HFFc6 (cell line): ENCODE measurements at regions not wholly inside any gene's neighbourhood (a gene's known extent, or its start where the extent isn't known, plus 50 kb on each side); places are given as distances from the start of the nearest gene placed in this dataset.

Source experiments
- DNase-seq: peaks from one replicate; pipeline ENCODE4 v3.0.0-alpha.2; 2018
- H3K27ac Mint-ChIP-seq: 2 replicates; pipeline ENCODE4 v1.8.0; 2020; ENCODE audit warnings: mild to moderate bottlenecking, mixed read lengths
- H3K27me3 Mint-ChIP-seq: 2 replicates; pipeline ENCODE4 v1.8.0; 2021; ENCODE audit warnings: mild to moderate bottlenecking, moderate library complexity, mixed read lengths; ENCODE audit not compliant: insufficient read depth
- H3K36me3 Mint-ChIP-seq: 2 replicates; pipeline ENCODE4 v1.8.0; 2021; ENCODE audit warnings: low read depth, mixed read lengths
- H3K4me1 Mint-ChIP-seq: 2 replicates; pipeline ENCODE4 v1.8.0; 2020; ENCODE audit warnings: low read depth, mixed read lengths
- H3K4me3 Mint-ChIP-seq: 2 replicates; pipeline ENCODE4 v1.8.0; 2020; ENCODE audit warnings: mild to moderate bottlenecking, moderate library complexity, mixed read lengths
- H3K9me3 Mint-ChIP-seq: 2 replicates; pipeline ENCODE4 v1.8.0; 2020; ENCODE audit warnings: mild to moderate bottlenecking, mixed read lengths
- TF ChIP-seq, protein P1 (sequence below): fragments of 200-600 bp; sonication (generic); IDR thresholded peaks from 2 replicates; pipeline ENCODE4 v1.5.0; 2021; ENCODE audit warnings: antibody characterized with exemption, mild to moderate bottlenecking

DNA sequence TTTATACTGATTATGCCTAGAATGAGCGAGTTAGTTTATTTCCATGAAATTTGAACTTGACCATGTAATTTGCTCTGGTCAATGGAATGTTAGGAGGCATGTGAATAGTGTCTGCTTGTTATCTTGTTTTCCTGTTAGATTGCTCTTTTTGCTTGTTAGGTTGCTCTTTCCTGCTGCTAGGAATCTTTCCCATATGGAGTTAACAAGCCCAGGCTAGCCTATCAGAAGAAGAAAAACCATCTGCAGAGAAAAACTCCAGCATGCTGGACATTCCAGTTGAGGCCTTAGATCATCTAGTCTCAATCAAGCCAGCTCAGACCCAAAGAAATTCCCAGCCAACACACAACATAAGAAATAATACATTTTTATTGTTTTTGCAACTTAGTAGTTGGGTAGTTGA, 470.2 kb upstream of the AGTR1 start:
- Mint-ChIP-seq H3K36me3 (no peaks in the 10 kb centered on the region), H3K9me3 (0 out of 2 replicates have a peak, but pooled peaks cover 9% of the 10 kb centered on the region), H3K4me3 (no peak overlapping the region), H3K27me3 (no peaks in the 10 kb centered on the region), H3K4me1 (no peaks in the 10 kb centered on the region), H3K27ac (no peak overlapping the region)
- no peak for DNase-seq
- TF ChIP-seq, protein P1, sequence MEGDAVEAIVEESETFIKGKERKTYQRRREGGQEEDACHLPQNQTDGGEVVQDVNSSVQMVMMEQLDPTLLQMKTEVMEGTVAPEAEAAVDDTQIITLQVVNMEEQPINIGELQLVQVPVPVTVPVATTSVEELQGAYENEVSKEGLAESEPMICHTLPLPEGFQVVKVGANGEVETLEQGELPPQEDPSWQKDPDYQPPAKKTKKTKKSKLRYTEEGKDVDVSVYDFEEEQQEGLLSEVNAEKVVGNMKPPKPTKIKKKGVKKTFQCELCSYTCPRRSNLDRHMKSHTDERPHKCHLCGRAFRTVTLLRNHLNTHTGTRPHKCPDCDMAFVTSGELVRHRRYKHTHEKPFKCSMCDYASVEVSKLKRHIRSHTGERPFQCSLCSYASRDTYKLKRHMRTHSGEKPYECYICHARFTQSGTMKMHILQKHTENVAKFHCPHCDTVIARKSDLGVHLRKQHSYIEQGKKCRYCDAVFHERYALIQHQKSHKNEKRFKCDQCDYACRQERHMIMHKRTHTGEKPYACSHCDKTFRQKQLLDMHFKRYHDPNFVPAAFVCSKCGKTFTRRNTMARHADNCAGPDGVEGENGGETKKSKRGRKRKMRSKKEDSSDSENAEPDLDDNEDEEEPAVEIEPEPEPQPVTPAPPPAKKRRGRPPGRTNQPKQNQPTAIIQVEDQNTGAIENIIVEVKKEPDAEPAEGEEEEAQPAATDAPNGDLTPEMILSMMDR: no peak

GRCh38 chr3:148229107-148229506, 468.6 kb upstream of the AGTR1 start:
- Mint-ChIP-seq H3K4me1 (no peaks in the 10 kb centered on the region), H3K36me3 (no peaks in the 10 kb centered on the region), H3K27ac (no peak overlapping the region), H3K9me3 (peaks cover 14% of the 10 kb centered on the region), H3K4me3 (no peak overlapping the region), H3K27me3 (no peaks in the 10 kb centered on the region)
- TF ChIP-seq, protein P1: no peak
- DNase-seq: no peak

DNA sequence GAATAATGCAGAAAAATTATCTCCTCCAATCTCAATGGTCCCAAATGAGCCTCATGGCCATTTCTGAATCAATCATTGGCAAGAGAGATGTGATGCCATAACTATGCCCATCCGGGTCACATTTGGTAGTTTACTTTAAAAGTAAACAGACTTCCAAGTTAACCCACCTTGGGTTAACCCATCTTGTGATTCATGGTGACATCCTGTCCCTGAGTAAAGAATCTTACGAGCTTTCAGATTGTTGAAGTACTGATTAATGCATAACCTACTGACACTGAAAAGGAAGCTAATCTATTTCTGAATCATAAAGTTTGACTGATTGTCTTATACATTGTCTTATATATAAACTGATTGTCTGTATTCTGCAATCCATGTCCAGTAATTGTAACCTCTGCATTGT, 467.2 kb upstream of the AGTR1 start:
- Mint-ChIP-seq H3K4me3 (no peak overlapping the region), H3K36me3 (no peaks in the 10 kb centered on the region), H3K4me1 (no peaks in the 10 kb centered on the region), H3K9me3 (peaks cover 15% of the 10 kb centered on the region), H3K27ac (no peak overlapping the region), H3K27me3 (no peaks in the 10 kb centered on the region)
- DNase-seq: no peak
- TF ChIP-seq, protein P1: no peak

- peaks cover 15% of the 10 kb centered on the region for H3K9me3 Mint-ChIP-seq
- no peaks in the 10 kb centered on the region for H3K4me1 Mint-ChIP-seq
- no peak overlapping the region for H3K27ac Mint-ChIP-seq
- H3K36me3 Mint-ChIP-seq: no peaks in the 10 kb centered on the region
- no peak for DNase-seq
- no peaks in the 10 kb centered on the region for H3K27me3 Mint-ChIP-seq
- H3K4me3 Mint-ChIP-seq: no peak overlapping the region
- TF ChIP-seq, protein P1: no peak
Observed at GRCh38 chr3:148232389-148232788, 465.3 kb upstream of the AGTR1 start.

- no peak overlapping the region for H3K27ac Mint-ChIP-seq
- H3K4me3 Mint-ChIP-seq: no peak overlapping the region
- H3K9me3 Mint-ChIP-seq: peaks cover 15% of the 10 kb centered on the region
- DNase-seq: no peak
- no peaks in the 10 kb centered on the region for H3K4me1 Mint-ChIP-seq
- TF ChIP-seq, protein P1: no peak
- H3K36me3 Mint-ChIP-seq: no peaks in the 10 kb centered on the region
- H3K27me3 Mint-ChIP-seq: no peaks in the 10 kb centered on the region
Observed at GRCh38 chr3:148233403-148233802, 464.3 kb upstream of the AGTR1 start.

DNA sequence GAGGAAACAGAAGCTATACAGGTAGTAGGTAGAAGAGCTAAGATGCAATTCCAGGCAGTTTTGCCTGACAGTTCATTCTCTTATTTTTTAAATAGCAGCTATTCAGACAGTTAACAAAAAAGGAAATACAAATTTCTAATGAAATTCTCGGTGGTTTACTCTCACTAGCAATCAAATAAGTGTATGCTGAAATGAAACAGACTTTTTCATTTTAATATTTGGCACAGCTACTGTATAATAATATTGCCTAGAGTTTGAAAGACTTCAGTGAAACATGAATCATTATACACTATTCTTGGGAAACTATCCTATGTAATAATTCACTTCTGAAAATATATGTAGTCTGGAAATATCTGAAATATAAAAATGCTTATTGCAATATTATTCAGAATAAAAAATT, 463.2 kb upstream of the AGTR1 start:
- Mint-ChIP-seq H3K36me3 (no peaks in the 10 kb centered on the region), H3K4me1 (no peaks in the 10 kb centered on the region), H3K9me3 (peaks cover 15% of the 10 kb centered on the region), H3K27me3 (no peaks in the 10 kb centered on the region), H3K4me3 (no peak overlapping the region), H3K27ac (no peak overlapping the region)
- DNase-seq: no peak
- TF ChIP-seq, protein P1: no peak
